ENCODE measurements at regions not wholly inside any gene's neighbourhood (a gene's known extent, or its start where the extent isn't known, plus 50 kb on each side); places are given as distances from the start of the nearest gene placed in this dataset.

DNA sequence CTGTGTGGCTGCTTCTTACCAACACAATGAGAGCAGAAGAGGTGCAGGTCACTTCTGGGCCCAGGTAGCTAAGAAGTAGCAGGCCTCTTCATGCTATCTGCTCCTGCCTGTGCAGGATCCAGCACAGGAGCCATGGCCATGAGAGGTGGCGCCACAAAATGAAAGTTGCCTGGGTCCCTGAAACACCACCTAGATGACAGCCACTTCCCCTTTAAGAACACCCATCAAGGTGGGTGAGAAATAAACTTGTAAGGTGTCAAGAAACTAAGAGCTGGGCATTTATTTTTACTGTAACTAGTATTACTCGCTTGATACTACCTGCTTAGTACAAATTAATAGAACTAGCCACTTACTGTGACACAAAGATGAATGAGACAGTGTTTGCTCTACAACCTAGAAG is 484.6 kb upstream of the TBL1XR1 start:
- TF ChIP-seq POLR2AphosphoS5 (IDR thresholded peaks at IDR 0.05; ENCODE audit: low read depth, low read length): no peak
- no peak for TF ChIP-seq POLR2A (IDR thresholded peaks at IDR 0.05; ENCODE audit: low read depth, low read length)
- TF ChIP-seq PAX5 (IDR thresholded peaks at IDR 0.05; ENCODE audit: insufficient read depth, low read length, severe bottlenecking): no peak
- TF ChIP-seq TAF1 (IDR thresholded peaks at IDR 0.05; ENCODE audit: low read depth, low read length): no peak
- TF ChIP-seq SPI1 (IDR thresholded peaks at IDR 0.05; ENCODE audit: low read depth, low read length): peak; percentile 52
- no peak for TF ChIP-seq POU2F2 (IDR thresholded peaks at IDR 0.05; ENCODE audit: low read depth, low read length)
- DNase-seq (ENCODE audit: insufficient read length, low spot score) (no peak), FAIRE-seq (no peak)

DNA sequence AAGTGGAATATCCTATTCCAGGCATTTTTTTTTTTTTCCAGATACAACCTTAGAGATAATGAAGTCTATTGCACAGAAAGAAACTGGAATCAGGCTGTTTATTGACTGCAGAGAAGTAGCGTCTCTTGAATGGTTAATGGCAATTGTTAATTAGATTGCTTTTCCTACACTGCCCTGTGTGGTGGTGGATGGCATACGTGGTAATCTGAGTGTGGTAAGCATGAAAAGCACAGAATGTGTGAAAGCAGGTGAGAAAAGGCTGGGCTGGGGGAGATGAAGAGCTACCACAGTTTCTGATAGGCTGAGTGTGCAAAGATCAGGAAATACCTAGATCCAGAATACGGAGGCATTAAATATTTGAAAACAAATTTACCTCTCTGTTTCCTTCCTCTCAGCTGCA is 486.3 kb upstream of the TBL1XR1 start:
- no peak for TF ChIP-seq POU2F2 (IDR thresholded peaks at IDR 0.05; ENCODE audit: low read depth, low read length)
- TF ChIP-seq SPI1 (IDR thresholded peaks at IDR 0.05; ENCODE audit: low read depth, low read length): no peak
- no peak for TF ChIP-seq TAF1 (IDR thresholded peaks at IDR 0.05; ENCODE audit: low read depth, low read length)
- TF ChIP-seq PAX5 (IDR thresholded peaks at IDR 0.05; ENCODE audit: insufficient read depth, low read length, severe bottlenecking): no peak
- no peak for TF ChIP-seq POLR2A (IDR thresholded peaks at IDR 0.05; ENCODE audit: low read depth, low read length)
- TF ChIP-seq POLR2AphosphoS5 (IDR thresholded peaks at IDR 0.05; ENCODE audit: low read depth, low read length): no peak
- no peak for DNase-seq (ENCODE audit: insufficient read length, low spot score)
- FAIRE-seq: no peak

DNA sequence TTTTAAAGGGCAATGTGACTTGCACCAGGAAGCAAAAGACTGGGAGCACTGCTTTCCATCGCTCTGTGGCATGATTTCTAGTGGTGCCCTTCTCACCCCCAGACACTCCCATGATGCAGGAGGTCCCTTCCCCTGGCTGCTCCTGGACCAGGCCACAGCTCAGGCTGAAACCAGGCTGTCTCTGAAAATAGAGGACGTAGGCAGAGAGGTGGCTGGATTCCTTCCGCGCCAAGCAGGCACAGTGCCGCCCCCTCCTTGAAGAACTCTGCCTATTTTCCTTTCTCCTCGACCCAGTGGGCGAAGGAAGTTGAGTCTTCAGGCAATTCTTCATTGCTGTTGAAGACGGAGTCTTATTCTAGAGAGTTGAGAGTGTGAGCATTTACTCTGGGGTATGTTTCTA is 489.4 kb upstream of the TBL1XR1 start:
- TF ChIP-seq POLR2A (IDR thresholded peaks at IDR 0.05; ENCODE audit: low read depth, low read length) (no peak), SPI1 (IDR thresholded peaks at IDR 0.05; ENCODE audit: low read depth, low read length) (no peak), POU2F2 (IDR thresholded peaks at IDR 0.05; ENCODE audit: low read depth, low read length) (no peak), TAF1 (IDR thresholded peaks at IDR 0.05; ENCODE audit: low read depth, low read length) (no peak), PAX5 (IDR thresholded peaks at IDR 0.05; ENCODE audit: insufficient read depth, low read length, severe bottlenecking) (no peak), POLR2AphosphoS5 (IDR thresholded peaks at IDR 0.05; ENCODE audit: low read depth, low read length) (no peak)
- FAIRE-seq: no peak
- no peak for DNase-seq (ENCODE audit: insufficient read length, low spot score)

DNA sequence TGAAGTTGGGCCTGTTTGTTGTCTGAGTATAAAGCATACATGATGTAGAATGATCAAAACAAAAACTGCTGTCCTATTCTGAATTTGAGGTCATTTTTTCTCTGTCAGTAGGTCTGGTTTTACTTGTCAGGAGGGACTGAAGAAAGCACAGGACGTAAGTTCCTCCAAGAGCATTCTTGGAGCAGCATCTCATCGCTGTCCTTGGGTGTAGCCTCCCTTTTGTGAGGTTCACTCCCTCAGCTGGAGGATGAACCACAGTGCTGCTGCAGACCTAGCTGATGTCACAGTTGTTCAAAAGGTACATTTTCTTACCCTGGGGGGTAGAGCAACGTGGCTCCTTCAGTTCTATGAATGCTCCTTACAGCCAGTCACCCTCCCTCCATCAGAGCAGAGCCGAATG is 490.0 kb upstream of the TBL1XR1 start:
- TF ChIP-seq POLR2AphosphoS5 (IDR thresholded peaks at IDR 0.05; ENCODE audit: low read depth, low read length) (no peak), POLR2A (IDR thresholded peaks at IDR 0.05; ENCODE audit: low read depth, low read length) (no peak), POU2F2 (IDR thresholded peaks at IDR 0.05; ENCODE audit: low read depth, low read length) (no peak), SPI1 (IDR thresholded peaks at IDR 0.05; ENCODE audit: low read depth, low read length) (no peak)
- FAIRE-seq (no peak), DNase-seq (ENCODE audit: insufficient read length, low spot score) (no peak)

DNA sequence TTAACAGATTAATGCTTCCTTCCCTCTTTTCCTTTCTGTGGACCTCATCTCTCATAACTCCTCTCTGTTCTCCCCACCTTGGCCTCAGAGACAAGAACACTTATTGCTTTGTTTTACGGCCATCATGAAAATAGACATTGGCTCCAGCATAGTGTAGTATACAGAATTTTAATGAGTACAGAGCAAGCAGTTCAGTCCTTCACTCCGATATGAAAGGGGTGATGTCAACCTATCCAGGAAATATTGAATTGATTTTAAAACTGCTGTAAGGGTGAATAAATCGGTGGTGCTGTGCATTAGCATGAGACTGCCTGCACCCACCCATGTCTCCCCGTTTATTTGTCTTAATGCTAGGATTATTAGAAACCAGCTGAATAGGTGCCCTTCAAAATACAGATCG is 490.9 kb upstream of the TBL1XR1 start:
- TF ChIP-seq TAF1 (IDR thresholded peaks at IDR 0.05; ENCODE audit: low read depth, low read length): no peak
- no peak for TF ChIP-seq PAX5 (IDR thresholded peaks at IDR 0.05; ENCODE audit: insufficient read depth, low read length, severe bottlenecking)
- no peak for TF ChIP-seq POLR2AphosphoS5 (IDR thresholded peaks at IDR 0.05; ENCODE audit: low read depth, low read length)
- no peak for TF ChIP-seq SPI1 (IDR thresholded peaks at IDR 0.05; ENCODE audit: low read depth, low read length)
- TF ChIP-seq POLR2A (IDR thresholded peaks at IDR 0.05; ENCODE audit: low read depth, low read length): no peak
- TF ChIP-seq POU2F2 (IDR thresholded peaks at IDR 0.05; ENCODE audit: low read depth, low read length): no peak
- FAIRE-seq (no peak), DNase-seq (ENCODE audit: insufficient read length, low spot score) (no peak)

DNA sequence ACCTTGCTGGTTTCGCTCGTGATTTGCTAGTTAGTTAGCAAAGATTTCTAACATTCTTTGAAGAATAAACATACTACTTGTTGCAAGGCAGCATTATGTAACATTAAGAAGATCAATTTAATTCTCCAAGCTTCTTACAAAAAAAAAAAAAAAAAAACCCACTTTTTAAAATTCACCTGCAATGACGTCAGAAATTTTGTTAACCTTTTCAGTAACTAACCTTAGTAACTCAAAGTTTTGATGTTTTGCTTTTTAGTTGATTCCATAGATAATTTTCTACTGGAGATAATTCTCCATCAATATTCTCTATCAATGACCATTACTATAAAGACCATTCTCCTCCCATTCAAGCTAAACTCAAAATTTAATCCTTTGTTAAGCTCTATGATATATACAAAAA is 491.8 kb upstream of the TBL1XR1 start:
- FAIRE-seq: no peak
- no peak for TF ChIP-seq POLR2A (IDR thresholded peaks at IDR 0.05; ENCODE audit: low read depth, low read length)
- no peak for TF ChIP-seq SPI1 (IDR thresholded peaks at IDR 0.05; ENCODE audit: low read depth, low read length)
- no peak for TF ChIP-seq POU2F2 (IDR thresholded peaks at IDR 0.05; ENCODE audit: low read depth, low read length)
- TF ChIP-seq PAX5 (IDR thresholded peaks at IDR 0.05; ENCODE audit: insufficient read depth, low read length, severe bottlenecking): no peak
- TF ChIP-seq TAF1 (IDR thresholded peaks at IDR 0.05; ENCODE audit: low read depth, low read length): no peak
- TF ChIP-seq POLR2AphosphoS5 (IDR thresholded peaks at IDR 0.05; ENCODE audit: low read depth, low read length): no peak

DNA sequence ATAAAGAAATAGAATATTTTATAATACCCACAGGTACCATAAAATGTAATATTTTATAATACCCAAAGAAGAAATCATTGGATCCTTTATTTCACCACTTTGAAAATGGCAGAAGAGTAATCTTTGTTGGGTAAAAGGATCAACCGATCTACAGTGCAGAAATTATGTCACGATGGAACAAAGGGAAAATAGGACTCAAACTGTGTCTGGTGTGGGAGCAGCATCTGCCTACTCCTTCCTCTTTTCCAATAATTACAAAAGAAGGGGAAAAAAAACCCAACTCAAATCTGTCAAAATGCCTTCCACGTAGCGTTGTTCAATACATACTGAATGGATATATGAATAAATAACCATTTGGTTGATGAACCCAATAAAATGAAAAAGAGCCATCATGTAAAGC is 492.6 kb upstream of the TBL1XR1 start:
- FAIRE-seq: no peak
- no peak for DNase-seq (ENCODE audit: insufficient read length, low spot score)
- TF ChIP-seq POLR2AphosphoS5 (IDR thresholded peaks at IDR 0.05; ENCODE audit: low read depth, low read length) (no peak), PAX5 (IDR thresholded peaks at IDR 0.05; ENCODE audit: insufficient read depth, low read length, severe bottlenecking) (no peak), POU2F2 (IDR thresholded peaks at IDR 0.05; ENCODE audit: low read depth, low read length) (no peak), TAF1 (IDR thresholded peaks at IDR 0.05; ENCODE audit: low read depth, low read length) (no peak), POLR2A (IDR thresholded peaks at IDR 0.05; ENCODE audit: low read depth, low read length) (no peak), SPI1 (IDR thresholded peaks at IDR 0.05; ENCODE audit: low read depth, low read length) (no peak)

More for the DNA sequence above, 491.8 kb upstream of the TBL1XR1 start:
- no peak for DNase-seq (ENCODE audit: insufficient read length, low spot score)

DNA sequence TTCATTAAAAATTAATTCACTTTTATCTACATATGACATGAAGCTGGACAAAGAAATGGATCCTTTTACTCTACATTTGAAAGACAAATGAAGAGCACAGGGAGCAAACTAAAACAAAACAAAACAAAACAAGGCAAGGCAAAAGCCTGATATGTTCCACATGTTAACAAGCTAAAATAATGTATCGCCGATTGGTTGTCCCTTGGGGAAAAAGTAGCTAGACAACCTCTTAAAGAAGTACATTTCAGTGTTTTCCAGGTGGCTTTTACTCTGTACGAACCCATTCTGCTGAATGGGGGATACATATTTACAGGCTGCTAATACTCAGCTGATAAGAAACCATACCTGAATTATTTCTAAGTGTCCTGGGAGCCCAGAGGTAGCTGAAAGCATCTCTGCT is 493.0 kb upstream of the TBL1XR1 start:
- DNase-seq (ENCODE audit: insufficient read length, low spot score) (no peak), FAIRE-seq (no peak)
- no peak for TF ChIP-seq PAX5 (IDR thresholded peaks at IDR 0.05; ENCODE audit: insufficient read depth, low read length, severe bottlenecking)
- no peak for TF ChIP-seq POLR2AphosphoS5 (IDR thresholded peaks at IDR 0.05; ENCODE audit: low read depth, low read length)
- no peak for TF ChIP-seq SPI1 (IDR thresholded peaks at IDR 0.05; ENCODE audit: low read depth, low read length)
- TF ChIP-seq POLR2A (IDR thresholded peaks at IDR 0.05; ENCODE audit: low read depth, low read length): no peak
- TF ChIP-seq POU2F2 (IDR thresholded peaks at IDR 0.05; ENCODE audit: low read depth, low read length): no peak
- TF ChIP-seq TAF1 (IDR thresholded peaks at IDR 0.05; ENCODE audit: low read depth, low read length): no peak

DNA sequence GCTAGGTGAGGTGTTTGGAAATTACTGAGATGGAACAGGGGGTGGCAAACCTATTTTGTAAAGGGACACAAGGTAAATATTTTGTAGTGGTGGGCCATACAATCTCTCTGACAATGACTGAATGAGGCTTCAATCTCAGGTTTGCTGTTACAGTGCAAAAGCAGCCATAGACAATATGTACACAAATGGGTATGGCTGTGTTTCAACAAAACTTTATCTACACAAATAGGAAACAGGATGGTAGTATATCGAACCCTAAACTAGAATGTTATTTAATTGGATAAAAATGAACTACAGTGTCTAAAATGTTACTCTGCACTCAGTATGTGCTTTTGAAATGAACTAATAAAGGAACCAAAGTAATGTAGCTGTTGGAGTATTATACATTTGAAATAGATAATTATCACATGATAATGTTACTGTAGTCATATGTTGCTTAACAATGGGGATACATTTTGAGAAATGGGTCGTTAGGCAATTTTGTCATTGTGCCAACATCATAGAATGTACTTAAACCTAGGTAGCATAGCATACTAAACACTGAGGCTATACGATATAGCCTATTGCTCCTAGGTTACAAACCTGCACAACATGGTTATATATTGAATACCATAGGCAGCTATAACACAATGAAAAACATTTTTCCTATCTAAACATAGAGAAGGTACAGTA is 495.2 kb upstream of the TBL1XR1 start:
- TF ChIP-seq SPI1 (IDR thresholded peaks at IDR 0.05; ENCODE audit: low read depth, low read length): no peak
- no peak for TF ChIP-seq POLR2AphosphoS5 (IDR thresholded peaks at IDR 0.05; ENCODE audit: low read depth, low read length)
- TF ChIP-seq TAF1 (IDR thresholded peaks at IDR 0.05; ENCODE audit: low read depth, low read length): no peak
- TF ChIP-seq PAX5 (IDR thresholded peaks at IDR 0.05; ENCODE audit: insufficient read depth, low read length, severe bottlenecking): no peak
- no peak for TF ChIP-seq POU2F2 (IDR thresholded peaks at IDR 0.05; ENCODE audit: low read depth, low read length)
- DNase-seq (ENCODE audit: insufficient read length, low spot score) (no peak), FAIRE-seq (no peak)

Data from GM12891 (cell line).